ENCODE measurements at regions not wholly inside any gene's neighbourhood (a gene's known extent, or its start where the extent isn't known, plus 50 kb on each side); places are given as distances from the start of the nearest gene placed in this dataset.
A peak's percentile ranks its signal among the peaks of the same experiment; 100 is the strongest.

DNA sequence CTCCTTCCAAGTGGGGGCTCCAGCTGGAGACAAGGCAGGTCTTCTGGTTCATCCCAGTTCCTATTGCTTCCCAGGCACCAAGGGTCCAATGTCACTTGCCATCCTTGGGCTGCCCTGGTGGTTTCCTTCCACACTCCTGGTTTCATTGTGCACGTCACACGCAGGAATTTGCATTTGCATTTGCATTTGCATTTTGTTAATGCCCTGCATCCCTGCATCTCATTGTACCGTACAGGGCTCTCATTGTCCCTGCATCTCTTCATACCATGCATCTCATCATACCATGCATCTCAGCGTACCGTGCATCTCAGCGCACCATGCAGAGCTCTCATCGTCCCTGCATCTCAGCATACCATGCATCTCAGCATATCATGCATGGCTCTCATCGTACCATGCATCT is 112.2 kb upstream of the SYT13 start:
- ATAC-seq (no peak), DNase-seq (peak; percentile 9)
- H3K27me3 ChIP-seq: no peaks in the 10 kb centered on the region
- no peak overlapping the region for H3K27ac ChIP-seq
- no peaks in the 10 kb centered on the region for H3K4me1 ChIP-seq
- intact Hi-C loops (cut with DNase I): no loop called here
- no peaks in the 10 kb centered on the region for H3K9me3 ChIP-seq
- TF ChIP-seq, protein P1, sequence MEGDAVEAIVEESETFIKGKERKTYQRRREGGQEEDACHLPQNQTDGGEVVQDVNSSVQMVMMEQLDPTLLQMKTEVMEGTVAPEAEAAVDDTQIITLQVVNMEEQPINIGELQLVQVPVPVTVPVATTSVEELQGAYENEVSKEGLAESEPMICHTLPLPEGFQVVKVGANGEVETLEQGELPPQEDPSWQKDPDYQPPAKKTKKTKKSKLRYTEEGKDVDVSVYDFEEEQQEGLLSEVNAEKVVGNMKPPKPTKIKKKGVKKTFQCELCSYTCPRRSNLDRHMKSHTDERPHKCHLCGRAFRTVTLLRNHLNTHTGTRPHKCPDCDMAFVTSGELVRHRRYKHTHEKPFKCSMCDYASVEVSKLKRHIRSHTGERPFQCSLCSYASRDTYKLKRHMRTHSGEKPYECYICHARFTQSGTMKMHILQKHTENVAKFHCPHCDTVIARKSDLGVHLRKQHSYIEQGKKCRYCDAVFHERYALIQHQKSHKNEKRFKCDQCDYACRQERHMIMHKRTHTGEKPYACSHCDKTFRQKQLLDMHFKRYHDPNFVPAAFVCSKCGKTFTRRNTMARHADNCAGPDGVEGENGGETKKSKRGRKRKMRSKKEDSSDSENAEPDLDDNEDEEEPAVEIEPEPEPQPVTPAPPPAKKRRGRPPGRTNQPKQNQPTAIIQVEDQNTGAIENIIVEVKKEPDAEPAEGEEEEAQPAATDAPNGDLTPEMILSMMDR (IDR thresholded peaks at IDR 0.05): no peak
- H3K36me3 ChIP-seq: no peaks in the 10 kb centered on the region
- H3K4me3 ChIP-seq: no peak overlapping the region

DNA sequence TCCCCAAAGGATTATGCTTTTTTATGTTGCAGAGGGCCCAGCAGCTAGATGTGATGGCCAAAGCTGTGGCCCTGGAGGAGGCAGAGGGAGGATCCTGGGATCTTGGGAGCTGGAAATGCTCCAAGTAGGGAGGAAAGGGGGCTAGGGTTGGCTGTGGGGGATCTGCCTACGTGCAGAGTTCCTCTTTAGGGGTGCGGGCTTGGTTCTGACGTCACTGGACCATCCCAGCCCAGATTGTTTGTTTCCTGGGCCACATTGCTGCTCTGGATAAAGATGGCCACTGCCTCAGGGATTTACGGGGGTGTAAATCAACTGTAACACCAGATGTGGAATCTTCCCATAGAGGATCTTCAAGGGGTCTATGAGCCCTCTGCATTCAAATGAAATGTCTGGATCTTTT is 110.3 kb upstream of the SYT13 start:
- DNase-seq (peak; percentile 32), ATAC-seq (no peak)
- TF ChIP-seq, protein P1 (IDR thresholded peaks at IDR 0.05): no peak
- Histone ChIP-seq H3K9me3 (no peaks in the 10 kb centered on the region), H3K27me3 (no peaks in the 10 kb centered on the region), H3K4me1 (no peaks in the 10 kb centered on the region), H3K4me3 (no peak overlapping the region), H3K27ac (no peak overlapping the region), H3K36me3 (no peaks in the 10 kb centered on the region)
- intact Hi-C loops (cut with DNase I): no loop called here

DNA sequence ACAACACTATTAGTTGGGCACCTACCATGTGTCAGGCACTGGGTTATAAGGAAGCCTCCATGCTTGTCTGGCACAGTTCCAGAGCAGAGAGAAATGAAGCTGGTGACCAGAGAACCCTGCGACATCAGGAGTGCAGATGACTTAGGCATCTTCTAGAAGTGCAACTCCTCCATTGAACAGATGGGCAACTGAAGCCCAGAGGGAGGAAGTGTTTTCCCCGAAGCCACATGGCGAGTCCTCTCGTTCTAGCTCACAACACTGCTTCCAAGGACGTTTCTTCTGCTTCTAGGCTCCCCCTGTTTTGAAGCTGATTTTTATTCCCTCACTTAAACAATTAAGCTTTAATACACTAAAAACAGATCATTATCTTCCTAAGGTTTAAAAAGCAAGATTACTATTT is 109.8 kb upstream of the SYT13 start:
- Histone ChIP-seq H3K4me3 (no peak overlapping the region), H3K9me3 (no peaks in the 10 kb centered on the region), H3K4me1 (no peaks in the 10 kb centered on the region), H3K27me3 (no peaks in the 10 kb centered on the region), H3K36me3 (no peaks in the 10 kb centered on the region), H3K27ac (no peak overlapping the region)
- TF ChIP-seq, protein P1 (IDR thresholded peaks at IDR 0.05): no peak
- DNase-seq: peak; percentile 1
- no peak for ATAC-seq
- intact Hi-C loops (cut with DNase I): no loop called here

DNA sequence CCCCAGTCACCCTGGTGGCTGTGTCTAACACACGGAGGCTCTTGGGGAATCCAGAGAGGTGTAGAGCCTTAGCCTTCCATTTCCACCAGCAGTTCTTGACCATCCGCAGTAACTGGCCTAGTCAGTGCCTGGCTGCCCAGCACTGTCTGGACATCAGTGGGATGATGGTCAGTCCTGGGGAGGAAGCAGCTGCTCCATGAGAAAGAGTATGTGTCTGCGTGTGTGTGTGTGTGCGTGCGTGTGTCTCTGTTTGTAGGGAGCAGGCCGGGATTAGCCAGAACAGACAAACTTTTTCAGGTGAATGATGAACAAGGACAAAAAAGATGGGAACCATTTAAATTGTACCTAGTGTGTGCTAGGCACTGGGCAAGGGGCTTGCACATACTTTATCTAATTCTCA is 109.3 kb upstream of the SYT13 start:
- Histone ChIP-seq H3K27ac (no peak overlapping the region), H3K4me3 (no peak overlapping the region), H3K4me1 (no peaks in the 10 kb centered on the region), H3K9me3 (no peaks in the 10 kb centered on the region), H3K36me3 (no peaks in the 10 kb centered on the region), H3K27me3 (no peaks in the 10 kb centered on the region)
- no peak for DNase-seq
- TF ChIP-seq, protein P1 (IDR thresholded peaks at IDR 0.05): no peak
- no peak for ATAC-seq
- intact Hi-C loops (cut with DNase I): no loop called here

DNA sequence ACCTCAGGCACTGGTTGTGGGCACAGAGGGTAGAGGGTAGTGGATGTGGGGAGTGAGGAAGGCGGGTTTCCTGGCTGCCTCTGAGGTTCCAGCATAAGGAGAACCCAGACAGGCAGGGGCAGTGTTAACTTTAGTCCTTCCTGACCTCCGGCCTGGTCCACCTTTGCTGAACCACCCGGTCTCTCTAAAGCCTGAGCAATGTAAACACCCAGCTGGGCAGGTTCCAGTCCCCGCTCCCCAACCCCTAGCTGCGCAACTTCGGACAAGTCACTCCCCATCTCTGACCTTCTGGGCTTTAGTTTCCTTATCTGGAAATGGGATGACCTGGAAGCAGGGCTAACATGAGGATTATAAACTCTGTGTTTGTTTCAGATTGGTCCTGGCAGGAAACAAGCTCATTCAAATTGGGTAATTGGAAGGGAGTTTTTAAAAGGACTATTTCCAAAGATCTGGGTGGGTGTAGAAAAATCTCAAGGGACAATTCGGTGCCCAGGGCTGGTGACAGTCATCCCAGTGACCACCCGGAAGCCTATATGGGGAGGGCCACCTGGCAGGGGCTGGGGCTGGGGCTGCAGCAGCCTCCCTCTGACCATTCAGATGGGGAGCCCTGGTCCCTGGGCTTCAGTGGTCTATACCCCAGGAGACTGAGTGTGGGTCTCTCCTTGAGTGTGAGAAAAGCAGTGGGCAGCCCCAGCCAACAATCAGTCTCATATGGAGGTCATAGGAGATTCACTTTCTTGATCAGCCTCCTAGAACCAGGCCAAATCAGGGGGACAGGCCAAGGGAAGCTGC is 108.3 kb upstream of the SYT13 start:
- Histone ChIP-seq H3K4me1 (no peaks in the 10 kb centered on the region), H3K27me3 (no peaks in the 10 kb centered on the region), H3K4me3 (no peak overlapping the region), H3K27ac (no peak overlapping the region), H3K9me3 (no peaks in the 10 kb centered on the region), H3K36me3 (no peaks in the 10 kb centered on the region)
- intact Hi-C loops (cut with DNase I): no loop called here
- ATAC-seq (no peak), DNase-seq (no peak)
- TF ChIP-seq, protein P1 (IDR thresholded peaks at IDR 0.05): no peak
